ENCODE measurements at regions not wholly inside any gene's neighbourhood (a gene's known extent, or its start where the extent isn't known, plus 50 kb on each side); places are given as distances from the start of the nearest gene placed in this dataset.

DNA sequence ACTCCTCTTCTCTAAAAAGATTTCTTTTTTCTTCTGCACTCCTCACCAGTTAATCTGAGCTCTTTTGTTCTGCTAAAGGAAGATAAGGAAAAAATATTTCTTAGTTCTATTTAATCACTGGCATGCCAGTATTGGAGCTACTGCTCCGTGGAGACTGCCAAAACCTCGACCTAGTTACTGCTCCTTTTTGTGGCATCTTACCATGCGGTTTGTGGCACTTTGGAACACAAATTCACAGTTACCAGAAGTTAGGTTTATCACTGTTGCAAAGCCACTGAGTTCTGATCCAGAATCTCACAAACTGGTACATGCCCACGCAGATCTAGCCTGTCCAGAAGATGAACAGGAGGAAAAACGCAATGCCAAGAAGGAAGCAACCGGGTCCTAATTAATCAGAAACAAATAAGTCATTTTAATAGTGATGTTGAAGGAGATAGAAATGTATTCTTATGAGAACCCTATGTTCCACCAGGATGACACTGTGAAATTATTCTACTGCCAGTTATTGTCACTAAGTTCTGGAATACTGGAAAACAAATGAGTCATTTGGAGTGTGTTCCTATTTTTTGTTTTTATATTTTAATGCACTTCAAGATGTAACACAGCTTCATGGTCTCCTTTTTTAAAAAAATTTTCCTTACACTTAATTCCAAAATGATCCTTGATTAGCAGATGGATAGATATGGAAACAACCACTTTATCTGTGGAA lies 106.7 kb upstream of the GK2 start:
- DNase-seq (ENCODE audit: low spot score): no peak
- intact Hi-C loops (cut with DNase I): no loop called here

DNA sequence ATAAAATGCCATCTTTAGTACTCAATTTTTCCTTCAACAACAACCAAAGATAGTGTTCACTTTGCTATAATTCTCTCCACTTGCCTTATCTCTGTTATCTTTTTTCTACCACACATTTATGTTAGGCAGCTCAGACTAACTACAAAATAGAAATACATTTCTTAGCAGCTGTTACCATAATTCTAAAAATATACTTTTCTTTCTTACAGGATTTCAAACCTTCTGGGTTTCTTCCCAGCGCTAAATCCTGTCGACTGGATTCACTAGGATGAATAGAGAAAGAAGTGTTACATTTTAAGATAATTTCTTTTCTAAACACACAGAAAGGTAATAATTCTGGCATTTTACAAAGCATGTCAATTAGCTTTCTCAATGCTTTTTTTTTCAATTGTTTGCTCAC lies 105.5 kb upstream of the GK2 start:
- intact Hi-C loops (cut with DNase I): no loop called here
- DNase-seq (ENCODE audit: low spot score): no peak

DNA sequence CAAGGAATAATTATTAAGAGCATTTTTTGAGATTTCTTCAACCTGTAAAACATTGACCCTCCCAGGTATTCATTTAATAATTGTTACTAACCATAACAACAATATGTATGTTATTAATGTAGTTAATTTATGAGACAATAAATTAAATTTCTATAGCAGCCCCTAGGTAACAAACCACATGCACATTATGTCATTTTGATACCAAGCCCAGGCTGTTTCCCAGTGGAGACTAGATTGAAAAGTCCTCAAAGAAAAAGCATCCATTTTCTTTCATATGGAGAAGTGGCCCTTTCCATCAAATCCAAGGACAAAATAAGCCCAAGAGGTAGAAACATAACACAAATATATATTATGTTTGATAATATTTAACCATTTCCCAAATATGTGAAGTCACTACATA lies 104.3 kb upstream of the GK2 start:
- intact Hi-C loops (cut with DNase I): no loop called here

DNA sequence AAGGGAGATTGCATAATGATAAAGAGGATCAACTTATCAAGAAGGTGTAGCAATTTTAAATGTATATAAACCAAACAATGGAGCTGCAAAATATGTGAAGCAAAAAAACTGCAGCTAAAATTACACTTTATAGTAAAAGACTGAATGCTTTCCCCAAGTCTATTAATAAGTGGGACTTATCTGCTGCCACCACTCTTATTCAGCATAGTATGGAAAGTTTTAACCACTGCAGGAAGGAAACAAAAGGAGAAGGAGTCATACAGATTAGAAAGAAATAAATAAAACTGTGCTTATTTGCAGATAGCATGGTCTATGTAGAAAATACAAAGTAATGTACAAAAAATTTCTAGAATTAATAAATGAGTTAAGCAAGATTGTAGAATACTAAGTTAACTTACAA lies 94.1 kb upstream of the GK2 start:
- no peak for DNase-seq (ENCODE audit: low spot score)
- intact Hi-C loops (cut with DNase I): no loop called here

More for the DNA sequence above, 104.3 kb upstream of the GK2 start:
- DNase-seq (ENCODE audit: low spot score): no peak

DNA sequence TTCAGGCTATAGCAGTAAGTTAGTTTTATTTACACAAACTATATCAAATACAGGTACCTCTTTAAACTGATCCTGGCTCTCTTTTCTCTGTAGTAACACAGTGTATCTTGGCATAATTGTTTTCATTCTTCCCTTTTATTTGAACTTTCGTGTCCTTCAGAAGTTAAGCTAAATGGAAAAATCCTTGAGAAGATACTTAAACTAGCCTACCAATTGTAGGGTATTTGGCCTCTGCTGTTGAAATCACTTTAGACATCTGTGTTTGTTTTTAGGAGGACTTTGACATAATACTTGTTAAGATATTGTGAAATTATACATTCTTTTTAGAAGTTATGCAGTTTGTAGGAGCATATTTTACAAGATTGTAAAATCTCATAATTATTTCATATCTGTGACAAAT lies 90.3 kb upstream of the GK2 start:
- DNase-seq (ENCODE audit: low spot score): no peak
- intact Hi-C loops (cut with DNase I): no loop called here

DNA sequence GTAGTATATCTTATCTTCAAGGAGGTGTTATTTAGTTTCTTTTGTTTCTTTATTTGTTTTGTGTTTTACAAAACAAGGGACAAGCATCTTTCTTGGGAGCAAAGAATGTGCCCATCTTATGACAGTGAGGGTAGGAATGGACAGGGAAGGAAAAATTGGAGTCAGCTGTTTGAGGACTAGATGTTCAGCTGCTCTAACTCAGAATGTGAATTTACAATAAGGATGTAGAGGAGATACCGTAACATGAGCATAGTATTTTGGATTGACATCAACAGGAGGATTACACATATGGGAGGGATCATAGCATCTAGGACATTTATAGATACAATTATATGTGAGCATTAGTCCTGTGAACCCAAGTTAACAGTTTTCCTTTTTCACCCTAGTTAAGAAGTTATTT lies 89.0 kb upstream of the GK2 start:
- intact Hi-C loops (cut with DNase I): no loop called here
- no peak for DNase-seq (ENCODE audit: low spot score)

DNA sequence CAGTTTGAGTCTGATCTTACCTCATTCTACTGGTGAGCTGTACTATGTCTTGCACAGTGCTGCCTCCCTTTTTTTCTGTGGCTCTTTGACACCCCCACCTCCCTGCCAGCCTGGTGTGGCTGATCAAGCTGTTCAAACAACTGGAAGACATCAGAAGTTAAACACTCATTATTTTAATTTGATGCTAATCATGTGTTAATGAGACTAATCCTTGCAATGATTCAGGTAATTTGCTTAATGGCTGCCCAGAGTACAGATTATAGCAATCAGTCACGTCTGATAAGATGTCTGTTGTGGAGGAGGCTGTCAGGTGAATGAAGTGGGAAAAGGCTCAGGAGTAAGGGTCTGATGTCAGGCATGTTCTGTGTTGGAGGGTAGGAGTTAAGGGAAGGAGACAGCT lies 87.4 kb upstream of the GK2 start:
- DNase-seq (ENCODE audit: low spot score): no peak
- intact Hi-C loops (cut with DNase I): no loop called here

DNA sequence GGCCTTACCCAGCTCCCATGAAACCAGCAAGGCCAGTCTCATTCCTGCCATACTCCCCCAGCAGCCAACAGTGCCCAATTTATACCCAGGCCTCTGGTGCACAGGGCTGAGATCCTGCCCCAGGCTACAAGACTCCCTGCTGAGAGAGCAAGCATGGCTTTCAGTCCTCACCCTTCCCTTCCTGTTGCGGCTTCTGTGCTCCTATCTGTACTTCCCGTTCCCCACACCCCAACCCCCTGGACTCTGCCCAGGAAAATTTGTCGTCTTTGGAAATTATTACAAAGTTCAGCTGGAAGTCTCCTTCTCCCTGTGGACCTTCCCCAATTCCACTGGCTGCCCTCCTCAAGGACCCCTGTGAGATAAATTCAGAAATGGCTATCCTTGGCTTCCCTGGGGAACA lies 84.1 kb upstream of the GK2 start:
- peak; percentile 82 for DNase-seq (ENCODE audit: low spot score)
- intact Hi-C loops (cut with DNase I): no loop called here

DNA sequence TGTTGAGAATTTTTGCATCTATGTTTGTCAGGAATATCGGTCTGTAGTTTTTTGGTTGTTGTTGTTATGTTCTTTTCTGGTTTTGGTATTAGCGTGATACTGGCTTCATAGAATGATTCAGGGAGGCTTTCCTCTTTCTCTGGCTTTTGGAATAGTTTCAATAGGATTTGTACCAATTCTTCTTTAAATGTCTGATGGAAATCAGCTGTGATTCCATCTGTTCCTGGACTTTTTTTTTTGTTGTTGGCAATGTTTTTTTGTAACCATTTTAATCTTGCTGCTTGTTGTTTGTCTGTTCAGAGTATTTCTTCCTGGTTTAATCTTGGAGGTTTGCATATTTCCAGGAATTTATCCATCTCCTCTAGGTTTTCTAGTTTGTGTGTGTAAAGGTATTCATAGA lies 81.5 kb upstream of the GK2 start:
- no peak for DNase-seq (ENCODE audit: low spot score)
- intact Hi-C loops (cut with DNase I): no loop called here

DNA sequence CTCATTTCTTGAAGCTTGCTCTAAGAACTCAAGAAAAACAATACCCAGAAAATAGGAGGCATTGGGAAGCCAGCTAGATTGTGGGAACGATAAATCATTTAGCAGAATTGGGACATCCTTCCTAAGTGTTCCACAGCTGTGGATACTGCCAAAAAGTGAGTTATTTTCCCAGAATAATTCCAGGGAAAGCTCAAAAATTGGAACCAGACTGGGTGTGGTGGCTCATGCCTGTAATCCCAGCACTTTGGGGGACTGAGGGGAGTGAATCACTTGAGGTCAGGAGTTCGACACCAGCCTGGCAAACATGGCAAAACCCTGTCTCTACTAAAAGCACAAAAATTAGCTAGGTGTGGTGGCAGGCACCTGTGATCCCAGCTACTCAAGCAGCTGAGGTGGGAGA lies 68.2 kb upstream of the GK2 start:
- peak; percentile 53 for DNase-seq (ENCODE audit: low spot score)

DNA sequence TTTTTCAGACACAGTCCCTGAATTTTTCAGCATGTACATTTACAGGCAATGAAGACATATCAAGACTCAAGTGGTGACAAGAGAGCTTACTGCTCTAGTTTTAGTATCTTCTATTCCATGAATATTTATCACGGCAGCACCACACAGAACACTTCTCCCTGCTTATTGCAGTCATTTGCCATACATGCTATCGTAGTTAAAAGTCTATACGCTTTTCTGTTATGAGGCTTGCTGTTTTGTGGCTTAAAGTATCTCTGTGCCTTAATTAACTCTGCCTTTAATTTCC lies 65.4 kb upstream of the GK2 start:
- intact Hi-C loops (cut with DNase I): no loop called here
- DNase-seq (ENCODE audit: low spot score): no peak

More for the DNA sequence above, 68.2 kb upstream of the GK2 start:
- intact Hi-C loops (cut with DNase I): no loop called here

DNA sequence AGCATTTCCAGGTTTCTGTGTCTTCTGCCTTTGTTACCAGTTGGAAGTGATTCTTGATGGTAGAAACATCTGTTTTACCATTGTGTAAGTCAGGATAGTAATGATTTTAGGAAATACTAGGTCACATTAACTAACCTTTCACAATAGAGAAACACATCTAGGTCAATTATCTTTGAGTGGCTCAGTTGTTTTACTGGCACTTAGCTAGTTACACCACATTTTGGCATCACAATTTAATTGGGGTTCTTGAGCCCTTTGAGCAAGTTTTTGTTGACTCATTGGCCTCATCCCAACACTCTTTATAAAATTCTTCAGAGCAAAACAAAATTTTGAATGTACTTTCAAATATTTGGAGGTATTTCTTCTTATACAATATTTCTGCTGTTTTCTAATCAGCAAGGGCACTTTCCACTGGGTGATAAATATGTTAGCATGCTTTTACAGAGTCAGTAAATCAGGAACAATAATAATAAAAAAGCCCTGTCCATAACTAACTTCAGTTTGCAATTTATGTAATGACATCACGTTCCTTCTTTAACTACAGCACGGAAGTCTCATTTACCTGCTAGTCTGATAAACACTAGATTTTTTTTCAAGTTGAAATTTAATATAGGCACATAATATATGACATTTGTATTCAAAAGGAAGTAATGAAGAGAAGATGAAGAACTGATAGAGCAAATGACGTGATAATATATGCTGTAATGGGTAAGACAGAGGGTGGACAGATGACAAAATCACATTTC lies 64.8 kb upstream of the GK2 start:
- no peak for DNase-seq (ENCODE audit: low spot score)
- intact Hi-C loops (cut with DNase I): no loop called here

DNA sequence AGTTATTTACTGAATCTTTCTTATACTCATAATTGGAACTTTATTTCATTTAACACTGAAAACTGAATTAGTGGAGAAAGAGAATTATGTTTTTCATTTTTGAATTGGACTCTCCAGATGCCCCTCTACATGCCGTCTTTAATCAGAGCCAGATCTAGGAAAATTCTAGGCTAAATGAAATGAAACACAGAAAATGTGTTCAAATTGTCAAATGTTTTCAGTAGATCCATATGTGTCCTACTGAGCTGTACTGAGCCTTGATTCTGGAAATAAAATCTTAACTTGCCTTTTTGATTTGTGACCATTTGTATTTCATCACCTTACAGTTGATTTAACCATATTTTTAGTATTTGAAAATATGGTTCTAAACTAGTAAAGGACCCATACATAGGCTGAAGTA lies 64.0 kb upstream of the GK2 start:
- intact Hi-C loops (cut with DNase I): no loop called here
- no peak for DNase-seq (ENCODE audit: low spot score)

DNA sequence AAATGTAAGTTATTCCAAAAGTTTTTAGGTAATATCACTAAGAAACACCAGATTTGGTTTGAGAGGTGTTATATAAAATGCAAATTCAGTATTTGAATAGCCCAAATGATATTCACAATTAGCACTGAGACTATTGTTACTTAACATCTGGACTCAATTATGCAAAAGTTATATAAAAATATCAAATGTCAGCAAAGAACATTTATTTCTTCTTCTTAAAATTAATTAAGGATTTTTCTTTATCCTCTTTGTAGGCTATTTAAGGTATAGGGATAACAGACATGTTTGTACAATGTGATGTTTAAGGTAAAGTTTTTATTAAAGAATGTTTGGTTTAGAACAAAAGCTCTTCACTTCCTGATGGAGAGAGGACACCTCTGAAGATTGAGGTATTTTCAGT lies 63.3 kb upstream of the GK2 start:
- no peak for DNase-seq (ENCODE audit: low spot score)
- intact Hi-C loops (cut with DNase I): no loop called here

DNA sequence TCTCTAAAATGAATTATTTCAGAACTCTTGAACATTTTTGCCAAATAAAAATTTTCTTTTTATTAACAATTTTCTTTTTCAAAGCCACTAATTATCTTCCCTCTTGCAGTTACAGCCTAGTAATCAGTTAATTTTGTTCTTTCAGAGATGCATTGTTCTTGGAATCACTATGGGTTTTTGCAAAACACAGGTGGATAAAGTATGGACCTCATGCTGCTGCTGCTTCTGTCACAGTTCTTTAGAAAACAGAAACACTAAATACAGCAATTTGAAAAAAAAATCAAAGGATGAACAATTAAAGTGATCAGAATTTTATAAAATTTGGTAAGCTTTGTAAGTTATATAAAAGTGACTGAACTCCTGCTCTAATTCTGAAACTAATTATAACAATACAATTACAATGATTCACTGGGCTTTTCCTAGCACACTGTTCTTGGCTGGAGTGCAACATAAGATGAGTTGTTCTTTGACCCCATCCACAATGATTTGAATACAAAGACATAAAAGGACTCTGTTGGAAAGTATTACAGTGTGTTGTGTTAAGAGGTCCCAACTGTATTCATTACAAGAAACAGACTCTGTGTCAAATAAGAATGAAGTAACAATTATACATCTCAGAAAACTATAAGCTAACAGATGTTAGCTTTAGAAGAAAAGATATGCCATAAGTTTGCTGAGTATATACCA lies 59.4 kb upstream of the GK2 start:
- intact Hi-C loops (cut with DNase I): no loop called here
- DNase-seq (ENCODE audit: low spot score): no peak

DNA sequence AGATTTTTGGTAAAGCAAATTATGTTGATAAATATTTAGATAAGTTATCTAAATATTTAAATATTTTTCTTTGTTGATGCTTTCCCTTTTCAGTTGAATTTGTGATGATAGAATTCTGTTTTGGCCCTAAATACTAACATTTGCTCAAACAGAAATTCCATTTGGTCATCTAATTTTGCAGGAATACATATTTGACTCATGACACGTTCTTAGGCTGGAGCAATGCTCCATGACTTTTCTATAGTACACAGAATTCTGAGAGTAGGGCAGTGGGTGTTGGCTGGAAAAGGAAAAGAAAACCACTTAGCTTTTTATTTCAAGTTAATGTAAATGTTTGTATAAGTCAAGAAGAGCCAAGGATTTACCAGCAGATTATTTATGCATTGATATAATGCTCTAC lies 58.6 kb upstream of the GK2 start:
- no peak for DNase-seq (ENCODE audit: low spot score)
- intact Hi-C loops (cut with DNase I): no loop called here

All from posterior vena cava (tissue), 2 donors.